Psoas muscle (tissue), 7 donors: ENCODE measurements at regions not wholly inside any gene's neighbourhood (a gene's known extent, or its start where the extent isn't known, plus 50 kb on each side); places are given as distances from the start of the nearest gene placed in this dataset.

Experiments
- ATAC-seq, 4 donors: fragments of 200-7000 bp; cut with Tn5 transposase; one replicate each; pipeline ENCODE4 v1.9.1; 2020; ENCODE audit warnings: moderate library complexity in 3 of 4, mild to moderate bottlenecking in 2 of 4
- DNase-seq, 2 donors: peaks; one replicate each; pipeline ENCODE4 v3.0.0-alpha.2; 2020
- H3K27ac ChIP-seq: fragments of 200-600 bp; one replicate; pipeline ENCODE4 v1.8.0; 2022
- H3K27me3 ChIP-seq, 3 donors: fragments of 200-600 bp in 1 of 3; one replicate each; pipeline versions ENCODE4 v1.6.1 to v1.8.0; 2013 to 2022; ENCODE audit warnings: low read length in 2 of 3, mild to moderate bottlenecking in 2 of 3, moderate library complexity in 1 of 3; ENCODE audit not compliant: insufficient read depth in 3 of 3
- H3K36me3 ChIP-seq, 2 donors: fragments of 200-600 bp in 1 of 2; one replicate each; pipeline versions ENCODE4 v1.6.1 to v1.8.0; 2013 to 2022; ENCODE audit warnings: low read depth in 1 of 2, mild to moderate bottlenecking in 1 of 2, moderate library complexity in 1 of 2; ENCODE audit not compliant: insufficient read depth in 1 of 2
- H3K4me1 ChIP-seq: fragments of 200-600 bp; one replicate; pipeline ENCODE4 v1.8.0; 2022
- H3K4me3 ChIP-seq: fragments of 200-600 bp; one replicate; pipeline ENCODE4 v1.8.0; 2022; ENCODE audit warnings: mild to moderate bottlenecking
- H3K9me3 ChIP-seq: fragments of 200-600 bp; one replicate; pipeline ENCODE4 v1.8.0; 2022
- CTCF ChIP-seq: fragments of 200-600 bp; IDR thresholded peaks from one replicate; pipeline ENCODE4 v1.8.0; 2022; ENCODE audit warnings: antibody characterized with exemption
- WGBS, 3 donors: extraction: QIAGEN DNeasy Blood & Tissue Kit; methylation state at CpG; one replicate each; pipeline versions ENCODE4 v1.1.6 to v1.1.7; 2013; 5-methylcytosine and 5-hydroxymethylcytosine counted together
- intact Hi-C, 2 donors: fragments of 100-400 bp; cut with DNase I; formaldehyde crosslinking; loops; one replicate each; pipeline versions ENCODE4 v1.11.0 to v1.14.2; 2022
- donor health status: healthy with polysubstance abuse.
- donor health status: DM: no; HTN: no; CAD: no; lungs with moderate emphysema.
- donor health status: Bipolar disorder and iron deficiency.
- donor health status: healthy.
- donor health status: DM: yes; HTN: yes; CAD: no.
- donor health status: DM: no; HTN: no; CAD: no.
- donor health status: DM: yes; HTN: yes; CAD: no.

- DNase-seq (no peak), ATAC-seq (no peak)
- no peak for TF ChIP-seq CTCF
- H3K4me1 ChIP-seq: no peaks in the 10 kb centered on the region
- H3K27me3 ChIP-seq: no peaks in the 10 kb centered on the region
- H3K4me3 ChIP-seq: no peak overlapping the region
- H3K9me3 ChIP-seq: no peaks in the 10 kb centered on the region
- no peak overlapping the region for H3K27ac ChIP-seq
- intact Hi-C loops: no loop called here
- no peaks in the 10 kb centered on the region for H3K36me3 ChIP-seq
- WGBS, 3 donors: 90 to 93% (median 92%) methylated on average over 8 of the region's 8 CpGs
Observed at GRCh38 chr4:35102066-35102465, 1142.2 kb downstream of the ARAP2 start.

- Histone ChIP-seq H3K4me3 (no peak overlapping the region), H3K4me1 (no peaks in the 10 kb centered on the region), H3K27ac (no peak overlapping the region), H3K9me3 (no peaks in the 10 kb centered on the region), H3K36me3 (no peaks in the 10 kb centered on the region), H3K27me3 (no peaks in the 10 kb centered on the region)
- TF ChIP-seq CTCF: no peak
- ATAC-seq (no peak), DNase-seq (no peak)
- intact Hi-C loops: no loop called here
- 78 to 89% (median 85%) methylated on average over 4 of the region's 4 CpGs for WGBS, 3 donors
Observed at GRCh38 chr4:35105486-35105885, 1138.8 kb downstream of the ARAP2 start.

- DNase-seq (no peak), ATAC-seq (no peak)
- H3K4me1 ChIP-seq: no peaks in the 10 kb centered on the region
- WGBS, 3 donors: 84 to 86% (median 84%) methylated on average over 13 of the region's 13 CpGs
- no peaks in the 10 kb centered on the region for H3K36me3 ChIP-seq
- no peak overlapping the region for H3K4me3 ChIP-seq
- H3K9me3 ChIP-seq: no peaks in the 10 kb centered on the region
- no peak overlapping the region for H3K27ac ChIP-seq
- TF ChIP-seq CTCF: no peak
- intact Hi-C loops: no loop called here
- no peaks in the 10 kb centered on the region for H3K27me3 ChIP-seq
Observed at GRCh38 chr4:35106091-35106734, 1138.1 kb downstream of the ARAP2 start.

- Histone ChIP-seq H3K4me1 (no peaks in the 10 kb centered on the region), H3K36me3 (no peaks in the 10 kb centered on the region), H3K9me3 (peaks cover 8% of the 10 kb centered on the region), H3K27me3 (no peaks in the 10 kb centered on the region), H3K27ac (no peak overlapping the region), H3K4me3 (no peak overlapping the region)
- DNase-seq (no peak), ATAC-seq (no peak)
- no peak for TF ChIP-seq CTCF
- intact Hi-C loops: no loop called here
Observed at GRCh38 chr4:35124106-35124505, 1120.2 kb downstream of the ARAP2 start.
